Neuronal stem cell (in vitro differentiated cells): ENCODE measurements at regions not wholly inside any gene's neighbourhood (a gene's known extent, or its start where the extent isn't known, plus 50 kb on each side); places are given as distances from the start of the nearest gene placed in this dataset.

Experiments
- DNase-seq: peaks from one replicate; pipeline ENCODE4 v3.0.0-alpha.2; 2013; ENCODE audit warnings: low spot score
- H2AFZ ChIP-seq: one replicate; pipeline ENCODE4 v1.6.1; 2013; ENCODE audit warnings: mild to moderate bottlenecking, low read length, inconsistent platforms
- H2AK5ac ChIP-seq: 2 replicates; pipeline ENCODE4 v1.6.1; 2013; ENCODE audit warnings: low read depth, mild to moderate bottlenecking, inconsistent platforms, low read length, moderate library complexity, mixed read lengths
- H2BK120ac ChIP-seq: 2 replicates; pipeline ENCODE4 v1.6.1; 2013; ENCODE audit warnings: low read depth, mild to moderate bottlenecking, inconsistent platforms, low read length, moderate library complexity, mixed read lengths
- H2BK12ac ChIP-seq: one replicate; pipeline ENCODE4 v1.6.1; 2013; ENCODE audit warnings: low read length, inconsistent platforms
- H2BK15ac ChIP-seq: 2 replicates; pipeline ENCODE4 v1.6.1; 2013; ENCODE audit warnings: mild to moderate bottlenecking, low read length, inconsistent platforms, mixed read lengths
- H2BK5ac ChIP-seq: one replicate; pipeline ENCODE4 v1.6.1; 2013; ENCODE audit warnings: inconsistent platforms, mild to moderate bottlenecking, low read length, moderate library complexity
- H3K14ac ChIP-seq: one replicate; pipeline ENCODE4 v1.6.1; 2013; ENCODE audit warnings: low read length, inconsistent platforms
- H3K18ac ChIP-seq: 2 replicates; pipeline ENCODE4 v1.6.1; 2013; ENCODE audit warnings: low read length, inconsistent platforms
- H3K23ac ChIP-seq: 2 replicates; pipeline ENCODE4 v1.6.1; 2013; ENCODE audit warnings: low read depth, mild to moderate bottlenecking, mixed read lengths, low read length, inconsistent platforms; ENCODE audit not compliant: poor library complexity
- H3K27ac ChIP-seq: replicated peaks from 3 replicates; pipeline ENCODE4 v1.5.1; 2013; ENCODE audit warnings: low read length, inconsistent platforms
- H3K27me3 ChIP-seq, 3 experiments: 2 replicates each; pipeline ENCODE4 v1.6.1; 2013; ENCODE audit warnings: low read length in 3 of 3, mild to moderate bottlenecking in 2 of 3, inconsistent platforms in 1 of 3, low read depth in 1 of 3, mixed read lengths in 1 of 3, moderate library complexity in 1 of 3; ENCODE audit not compliant: control insufficient read depth in 3 of 3, insufficient read depth in 3 of 3
- H3K36me3 ChIP-seq, 2 donors: replicated peaks in 1 of 2; 2 replicates each; pipeline ENCODE4 v1.6.1; 2013; ENCODE audit warnings: low read length in 2 of 2; ENCODE audit not compliant: control insufficient read depth in 2 of 2, insufficient read depth in 2 of 2
- H3K4ac ChIP-seq: 2 replicates; pipeline ENCODE4 v1.6.1; 2013; ENCODE audit warnings: inconsistent platforms, mild to moderate bottlenecking, low read length, moderate library complexity
- H3K4me1 ChIP-seq, 2 donors: 1 replicate in 1 of 2; 2 replicates in 1 of 2; pipeline ENCODE4 v1.6.1; 2013; ENCODE audit warnings: low read length in 2 of 2, low read depth in 1 of 2; ENCODE audit not compliant: control insufficient read depth in 2 of 2, insufficient read depth in 1 of 2
- H3K4me2 ChIP-seq: one replicate; pipeline ENCODE4 v1.6.1; 2013; ENCODE audit warnings: mild to moderate bottlenecking, low read length, inconsistent platforms; ENCODE audit not compliant: insufficient read depth, poor library complexity, severe bottlenecking
- H3K4me3 ChIP-seq, 2 donors: 2 replicates each; pipeline ENCODE4 v1.5.1; 2013; ENCODE audit warnings: low read length in 2 of 2, mild to moderate bottlenecking in 2 of 2, inconsistent platforms in 1 of 2, moderate library complexity in 1 of 2
- H3K79me1 ChIP-seq: one replicate; pipeline ENCODE4 v1.6.1; 2013; ENCODE audit warnings: low read depth, mild to moderate bottlenecking, inconsistent platforms, low read length, moderate library complexity
- H3K9ac ChIP-seq: one replicate; pipeline ENCODE4 v1.6.1; 2013; ENCODE audit warnings: mild to moderate bottlenecking, low read depth, low read length, inconsistent platforms; ENCODE audit not compliant: poor library complexity
- H3K9me3 ChIP-seq, 2 donors: replicated peaks in 1 of 2; 2 replicates each; pipeline versions ENCODE3 to v1.6.1; 2013; ENCODE audit warnings: low read length in 2 of 2, mild to moderate bottlenecking in 2 of 2, inconsistent platforms in 1 of 2, low read depth in 1 of 2, mixed read lengths in 1 of 2, moderate library complexity in 1 of 2; ENCODE audit not compliant: control insufficient read depth in 2 of 2, insufficient read depth in 1 of 2
- H4K8ac ChIP-seq: one replicate; pipeline ENCODE4 v1.6.1; 2013; ENCODE audit warnings: low read depth, mild to moderate bottlenecking, inconsistent platforms, low read length, moderate library complexity
- H4K91ac ChIP-seq: one replicate; pipeline ENCODE4 v1.6.1; 2013; ENCODE audit warnings: low read length, low read depth, mild to moderate bottlenecking, inconsistent platforms; ENCODE audit not compliant: poor library complexity
- WGBS, 2 donors: extraction: QIAGEN DNeasy Blood & Tissue Kit; methylation state at CpG; one replicate each; pipeline ENCODE4 v1.1.7; 2013; ENCODE audit warnings: missing lambda C conversion rate in 2 of 2, mixed read lengths in 1 of 2; ENCODE audit not compliant: insufficient read length in 2 of 2, insufficient replicate concordance in 1 of 2; ENCODE audit errors: extremely low coverage in 2 of 2; 5-methylcytosine and 5-hydroxymethylcytosine counted together

GRCh38 chr5:170182491-170182890 is 50.3 kb upstream of the C5orf58 start:
- no peak overlapping the region for H4K8ac ChIP-seq
- no peak overlapping the region for H2BK15ac ChIP-seq
- H2BK5ac ChIP-seq: no peak overlapping the region
- H3K4me3 ChIP-seq: no peak overlapping the region
- no peak overlapping the region for H2AK5ac ChIP-seq
- H3K18ac ChIP-seq: no peak overlapping the region
- no peak overlapping the region for H3K27ac ChIP-seq
- no peaks in the 10 kb centered on the region for H3K9me3 ChIP-seq
- no peak overlapping the region for H2BK12ac ChIP-seq
- H3K4me1 ChIP-seq: peaks cover 0 to 12% of the 10 kb centered on the region in 2 donors
- no peak overlapping the region for H4K91ac ChIP-seq
- no CpG with 5 or more reads among the region's 7 CpGs for WGBS, 2 donors
- no peaks in the 10 kb centered on the region for H3K27me3 ChIP-seq
- no peak overlapping the region for H3K23ac ChIP-seq
- no peak overlapping the region for H3K4me2 ChIP-seq
- H2BK120ac ChIP-seq: no peak overlapping the region
- DNase-seq: no peak
- no peak overlapping the region for H2AFZ ChIP-seq
- no peak overlapping the region for H3K9ac ChIP-seq
- no peak overlapping the region for H3K14ac ChIP-seq
- no peaks in the 10 kb centered on the region for H3K36me3 ChIP-seq
- no peaks in the 10 kb centered on the region for H3K79me1 ChIP-seq
- H3K4ac ChIP-seq: no peak overlapping the region
